Activated T-helper 1 cell treated with Interleukin-2 at 50 U/mL for 16 hours (primary cell): ENCODE measurements at regions not wholly inside any gene's neighbourhood (a gene's known extent, or its start where the extent isn't known, plus 50 kb on each side); places are given as distances from the start of the nearest gene placed in this dataset.
A peak's percentile ranks its signal among the peaks of the same experiment; 100 is the strongest.

Experiments used
- DNase-seq: peaks from one replicate; pipeline ENCODE4 v3.0.0-alpha.2; 2020; ENCODE audit warnings: low read depth

GRCh38 chr17:77365584-77366186, 224.9 kb downstream of the SEC14L1 start:
- no peak for DNase-seq

GRCh38 chr17:77366206-77366557, 225.4 kb downstream of the SEC14L1 start:
- DNase-seq: no peak

DNA sequence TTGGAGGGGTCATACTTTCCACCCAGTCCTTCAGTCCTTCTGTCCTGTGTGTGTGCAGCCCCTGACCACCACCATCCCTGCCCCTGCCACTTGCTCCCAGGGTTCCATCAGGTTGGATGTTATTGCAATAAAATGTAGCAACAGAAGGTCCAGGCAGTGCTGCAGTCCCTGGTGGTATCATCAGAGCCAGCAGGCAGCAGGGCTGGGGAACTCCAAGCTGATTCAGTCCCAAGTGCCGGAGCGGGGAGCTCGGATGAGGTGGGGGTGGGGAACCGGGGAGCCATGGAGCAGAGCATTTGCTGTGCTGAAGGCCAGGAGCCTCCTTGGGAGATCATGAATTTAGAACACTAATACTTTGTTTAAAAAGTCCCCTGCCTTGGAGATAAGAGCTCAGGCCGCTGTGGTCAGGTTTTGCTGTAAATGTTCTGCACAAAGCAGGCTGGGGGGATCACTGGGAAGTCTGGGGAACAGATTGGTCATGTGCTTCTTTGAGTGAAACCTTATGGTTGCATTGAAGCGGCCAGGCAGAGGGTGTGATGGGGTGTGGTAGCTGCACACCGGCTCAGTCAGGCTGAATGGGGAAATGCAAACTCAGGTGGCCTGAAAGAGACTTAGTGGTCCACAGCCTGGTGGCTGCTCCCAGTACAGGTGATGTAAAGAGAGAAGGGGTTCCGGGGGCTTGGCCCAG, 225.9 kb downstream of the SEC14L1 start:
- DNase-seq: no peak

- no peak for DNase-seq
Observed at GRCh38 chr17:77369544-77369971, 228.8 kb downstream of the SEC14L1 start.

GRCh38 chr17:77370586-77370985, 229.8 kb downstream of the SEC14L1 start:
- DNase-seq: no peak

- no peak for DNase-seq
Observed at GRCh38 chr17:77371117-77371887, 230.5 kb downstream of the SEC14L1 start.

DNA sequence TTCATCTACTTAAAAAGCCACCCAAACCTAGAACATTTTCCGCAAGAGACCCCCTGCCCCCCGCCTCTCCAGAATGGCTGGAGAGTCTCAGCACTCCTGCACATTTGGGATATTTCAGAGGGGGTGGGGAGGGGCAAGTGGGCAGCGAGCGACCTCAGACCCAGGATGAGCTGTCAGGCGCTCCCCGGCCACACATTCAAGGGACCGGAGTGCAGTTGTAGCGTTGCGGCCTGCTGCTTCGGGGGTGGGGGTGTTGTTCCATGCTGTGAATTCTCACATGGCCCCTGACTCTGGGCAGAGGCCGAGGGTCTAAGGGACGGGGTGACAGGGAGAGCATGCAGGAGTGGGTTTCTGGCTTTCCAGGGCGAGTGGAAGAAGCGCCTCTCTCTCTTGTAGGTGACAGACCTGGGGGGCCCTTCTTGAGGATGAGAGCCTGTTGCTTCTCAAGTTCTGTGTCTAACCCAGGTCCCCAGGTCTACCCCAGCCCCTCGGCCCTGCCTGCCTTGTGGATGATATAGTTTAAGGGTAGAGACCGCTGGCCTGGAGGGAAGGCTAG, 231.2 kb downstream of the SEC14L1 start:
- DNase-seq: no peak

DNA sequence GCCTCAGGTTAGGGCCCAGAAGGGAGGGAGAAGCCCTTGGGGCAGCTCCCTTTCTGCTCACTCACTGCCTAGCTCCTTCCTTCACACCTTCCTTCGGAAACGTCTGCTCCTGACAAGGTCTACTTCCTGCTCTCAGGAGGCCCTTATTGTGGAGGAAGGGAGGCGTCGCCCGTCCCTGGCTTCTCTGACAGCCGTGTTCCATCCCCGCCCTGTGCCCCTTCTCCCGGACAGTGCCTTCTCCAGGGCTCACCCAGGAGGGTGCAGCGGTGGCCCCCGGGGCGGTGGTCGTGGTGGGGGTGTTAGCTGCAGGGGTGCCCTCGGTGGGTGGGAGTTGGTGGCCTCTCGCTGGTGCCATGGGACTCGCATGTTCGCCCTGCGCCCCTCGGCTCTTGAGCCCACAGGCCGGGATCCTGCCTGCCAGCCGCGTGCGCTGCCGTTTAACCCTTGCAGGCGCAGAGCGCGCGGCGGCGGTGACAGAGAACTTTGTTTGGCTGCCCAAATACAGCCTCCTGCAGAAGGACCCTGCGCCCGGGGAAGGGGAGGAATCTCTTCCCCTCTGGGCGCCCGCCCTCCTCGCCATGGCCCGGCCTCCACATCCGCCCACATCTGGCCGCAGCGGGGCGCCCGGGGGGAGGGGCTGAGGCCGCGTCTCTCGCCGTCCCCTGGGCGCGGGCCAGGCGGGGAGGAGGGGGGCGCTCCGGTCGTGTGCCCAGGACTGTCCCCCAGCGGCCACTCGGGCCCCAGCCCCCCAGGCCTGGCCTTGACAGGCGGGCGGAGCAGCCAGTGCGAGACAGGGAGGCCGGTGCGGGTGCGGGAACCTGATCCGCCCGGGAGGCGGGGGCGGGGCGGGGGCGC, 231.9 kb downstream of the SEC14L1 start:
- DNase-seq: peak; percentile 54

DNA sequence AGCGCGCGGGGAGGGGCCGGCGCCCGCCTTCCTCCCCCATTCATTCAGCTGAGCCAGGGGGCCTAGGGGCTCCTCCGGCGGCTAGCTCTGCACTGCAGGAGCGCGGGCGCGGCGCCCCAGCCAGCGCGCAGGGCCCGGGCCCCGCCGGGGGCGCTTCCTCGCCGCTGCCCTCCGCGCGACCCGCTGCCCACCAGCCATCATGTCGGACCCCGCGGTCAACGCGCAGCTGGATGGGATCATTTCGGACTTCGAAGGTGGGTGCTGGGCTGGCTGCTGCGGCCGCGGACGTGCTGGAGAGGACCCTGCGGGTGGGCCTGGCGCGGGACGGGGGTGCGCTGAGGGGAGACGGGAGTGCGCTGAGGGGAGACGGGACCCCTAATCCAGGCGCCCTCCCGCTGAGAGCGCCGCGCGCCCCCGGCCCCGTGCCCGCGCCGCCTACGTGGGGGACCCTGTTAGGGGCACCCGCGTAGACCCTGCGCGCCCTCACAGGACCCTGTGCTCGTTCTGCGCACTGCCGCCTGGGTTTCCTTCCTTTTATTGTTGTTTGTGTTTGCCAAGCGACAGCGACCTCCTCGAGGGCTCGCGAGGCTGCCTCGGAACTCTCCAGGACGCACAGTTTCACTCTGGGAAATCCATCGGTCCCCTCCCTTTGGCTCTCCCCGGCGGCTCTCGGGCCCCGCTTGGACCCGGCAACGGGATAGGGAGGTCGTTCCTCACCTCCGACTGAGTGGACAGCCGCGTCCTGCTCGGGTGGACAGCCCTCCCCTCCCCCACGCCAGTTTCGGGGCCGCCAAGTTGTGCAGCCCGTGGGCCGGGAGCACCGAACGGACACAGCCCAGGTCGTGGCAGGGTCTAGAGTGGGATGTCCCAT, 232.8 kb downstream of the SEC14L1 start:
- no peak for DNase-seq

DNA sequence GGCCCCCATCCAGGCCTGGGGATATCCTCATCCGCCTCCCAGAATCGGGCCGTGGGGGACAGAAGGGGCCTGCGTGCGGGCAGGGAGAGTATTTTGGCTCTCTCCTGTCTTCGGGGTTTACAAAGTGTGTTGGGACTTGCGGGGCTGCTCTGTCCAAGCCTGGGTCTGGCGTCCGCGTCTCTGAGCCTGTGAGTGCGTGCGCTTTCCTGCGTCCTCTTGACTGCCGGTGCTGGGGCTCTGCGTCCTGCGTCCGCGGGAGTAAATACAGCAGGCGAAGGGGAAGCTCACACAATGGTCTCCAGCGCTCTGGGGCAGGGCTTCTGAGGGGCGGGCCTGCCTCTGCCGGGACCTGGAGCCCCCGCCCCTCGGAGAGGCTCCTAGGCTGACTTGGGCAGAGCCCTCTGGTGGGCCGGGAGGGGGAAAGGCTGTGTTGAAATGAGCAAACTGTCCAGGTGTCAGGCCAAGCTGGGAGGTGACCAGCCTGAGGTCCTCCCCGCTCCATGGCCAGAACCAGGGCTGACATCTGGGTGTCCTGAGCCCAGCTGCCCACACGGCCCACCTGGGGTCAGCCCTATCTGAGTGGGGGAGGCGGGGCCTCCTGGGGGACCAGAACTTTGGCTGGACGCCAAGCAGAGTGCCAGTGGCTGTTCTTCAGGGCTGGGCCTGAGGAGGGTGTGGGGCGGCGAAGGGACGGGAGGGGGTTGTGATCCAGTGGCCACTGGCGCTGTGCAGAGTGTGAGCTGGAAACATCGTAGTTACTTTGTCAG, 233.6 kb downstream of the SEC14L1 start:
- DNase-seq: peak; percentile 69

GRCh38 chr17:77375108-77375916, 234.5 kb downstream of the SEC14L1 start:
- no peak for DNase-seq

DNA sequence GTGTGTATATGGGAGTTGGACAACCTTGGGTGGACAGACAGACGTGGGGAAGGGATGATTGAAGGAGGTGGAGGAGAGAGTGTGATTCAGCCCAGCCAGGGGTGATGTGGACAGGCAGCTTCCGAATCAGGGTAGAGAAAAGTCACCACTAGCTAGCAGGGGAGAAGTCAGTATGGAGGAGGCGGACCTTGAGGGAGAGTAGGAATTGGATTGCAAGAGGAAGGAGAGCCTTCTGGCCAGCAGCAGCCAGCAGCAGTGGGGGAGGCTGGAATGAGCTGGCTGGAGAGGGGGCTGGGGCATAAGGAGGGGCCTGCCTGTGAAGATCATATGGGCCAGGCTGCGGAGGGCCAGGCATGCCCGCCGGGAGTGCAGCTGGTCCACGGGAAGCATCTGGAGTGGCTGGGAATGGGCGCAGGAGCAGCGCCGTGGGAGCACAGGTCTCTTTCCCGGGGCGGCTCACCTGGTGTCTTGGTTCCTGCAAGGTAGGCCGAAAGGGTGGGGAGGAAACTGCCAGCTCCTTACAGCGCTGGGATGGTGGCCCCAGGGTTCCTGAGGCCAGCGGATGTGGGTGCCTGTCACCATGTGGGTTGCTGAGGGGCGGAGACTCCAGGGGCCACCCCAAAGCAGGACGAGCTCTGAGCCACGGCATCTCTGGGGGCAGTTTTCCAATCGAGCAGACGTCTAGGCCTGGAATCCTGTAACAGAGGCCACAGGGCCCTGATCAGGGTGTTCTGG, 235.3 kb downstream of the SEC14L1 start:
- DNase-seq: peak; percentile 64

GRCh38 chr17:77376795-77377709, 236.3 kb downstream of the SEC14L1 start:
- no peak for DNase-seq

DNA sequence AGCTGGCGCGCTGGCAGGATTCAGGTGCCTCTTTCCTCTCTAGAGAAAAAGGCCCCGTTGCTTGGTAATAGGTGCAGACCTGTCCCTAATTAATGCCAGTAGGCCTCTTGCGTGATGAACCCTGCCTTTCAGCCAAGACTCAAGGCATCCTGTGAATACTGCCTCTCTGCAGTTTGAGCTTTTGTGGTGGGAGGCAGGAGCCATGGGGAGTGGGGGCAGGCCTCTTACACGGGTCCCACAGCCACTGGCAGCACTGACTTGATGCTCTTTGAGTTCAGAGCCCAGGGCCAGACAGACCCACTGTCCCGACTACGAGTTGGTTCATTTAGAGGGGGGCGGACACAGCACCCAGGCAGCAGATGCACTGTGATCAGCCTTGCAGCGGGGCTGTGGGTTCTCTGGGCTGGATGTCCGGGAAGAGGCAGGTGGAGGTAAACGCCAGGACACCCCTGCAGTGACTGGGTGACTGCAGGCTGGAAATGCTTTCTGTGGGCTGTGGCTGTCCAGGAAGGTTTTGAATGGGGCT, 237.0 kb downstream of the SEC14L1 start:
- no peak for DNase-seq

DNA sequence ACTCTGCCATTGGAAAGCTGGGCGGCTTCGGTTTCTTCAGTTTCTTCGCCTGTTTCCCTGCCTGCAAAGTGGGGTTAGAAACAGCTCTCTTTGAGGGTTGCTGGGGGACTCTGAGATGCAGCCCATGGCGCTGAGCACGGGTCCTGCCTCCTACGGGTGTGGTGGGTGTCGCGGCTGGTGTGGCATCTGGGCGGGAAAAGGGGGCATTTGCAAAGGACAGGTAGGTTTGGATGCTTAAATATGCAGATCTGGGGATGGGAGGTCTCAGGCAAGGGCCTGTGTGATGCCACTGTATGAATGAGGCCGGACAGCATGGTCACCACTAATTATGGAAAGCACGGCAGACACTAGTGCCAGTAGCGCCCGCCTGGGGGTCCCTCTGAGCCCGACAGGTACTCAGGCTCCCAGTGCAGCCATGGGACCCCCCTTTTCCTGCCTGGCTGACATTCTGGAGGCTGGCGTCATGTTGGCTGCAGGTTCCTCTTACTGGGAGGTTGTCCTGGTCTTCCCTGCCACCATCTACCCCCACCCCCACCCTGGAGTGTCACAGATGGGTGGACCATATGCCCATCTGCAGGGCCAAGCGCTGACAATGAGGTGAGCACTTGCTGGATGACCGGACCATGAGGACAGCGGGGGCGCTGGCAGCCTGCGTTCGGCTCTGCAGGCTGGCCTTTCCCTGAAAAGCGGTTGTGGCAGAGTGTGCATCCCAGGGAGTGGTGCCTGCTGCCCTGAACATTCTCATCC, 237.7 kb downstream of the SEC14L1 start:
- DNase-seq: no peak

DNA sequence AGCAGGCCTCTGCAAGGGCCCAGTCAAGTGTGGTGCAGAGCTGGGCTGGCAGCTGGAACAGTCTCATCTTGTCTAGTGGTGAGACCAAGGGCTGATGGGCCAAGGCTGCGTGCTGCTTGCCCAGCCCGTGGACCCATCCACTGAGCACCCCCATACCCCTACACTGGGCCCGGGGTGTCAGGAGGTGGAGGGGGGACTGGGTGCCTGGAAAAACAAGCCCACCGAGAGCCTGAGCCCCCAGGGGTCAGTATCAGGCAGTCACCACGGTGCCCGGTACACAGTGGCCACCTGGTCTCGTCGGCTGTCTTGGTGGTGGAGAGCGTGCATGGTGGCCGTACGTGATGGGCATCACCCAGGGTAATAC, 238.3 kb downstream of the SEC14L1 start:
- no peak for DNase-seq

DNA sequence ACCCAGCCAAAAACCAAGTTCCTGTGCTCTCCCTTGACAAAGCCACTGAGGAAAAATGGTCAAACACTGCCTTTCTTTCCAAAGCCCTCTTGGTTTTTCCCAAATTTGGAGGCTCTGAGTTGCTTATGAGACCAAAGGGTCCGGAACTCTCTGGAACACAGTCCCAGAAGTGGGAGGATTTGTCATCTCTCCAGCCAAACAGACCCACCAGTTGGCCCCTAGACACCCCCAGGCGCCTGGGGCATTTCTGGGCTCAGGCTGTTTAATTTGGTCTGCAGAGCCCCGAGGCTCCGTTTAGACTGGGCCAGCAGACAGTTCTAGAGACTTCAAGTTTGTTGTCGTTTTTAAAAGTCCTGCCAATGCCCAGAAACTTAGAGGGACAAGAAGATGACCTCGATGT, 239.1 kb downstream of the SEC14L1 start:
- DNase-seq: no peak
